Activated naive CD4-positive, alpha-beta T cell treated with anti-CD3 and anti-CD28 coated beads, Interleukin-2, amount 50 U/mL, for 72 hours (primary cell): ENCODE measurements at regions not wholly inside any gene's neighbourhood (a gene's known extent, or its start where the extent isn't known, plus 50 kb on each side); places are given as distances from the start of the nearest gene placed in this dataset.
"Not testable (repeated sequence)": the region's sequence is repeated elsewhere in the genome, so short reads cannot be mapped to it uniquely, and the experiment has no call there.

Experiments
- ATAC-seq, 2 donors: fragments of 150-1000 bp; cut with Tn5 transposase; 2 replicates each; pipeline ENCODE4 v1.10.0; 2021; ENCODE audit warnings: mild to moderate bottlenecking in 2 of 2, moderate library complexity in 2 of 2
- DNase-seq, 2 donors: peaks; one replicate each; pipeline ENCODE4 v3.0.0; 2021 to 2022; ENCODE audit warnings: low spot score in 2 of 2
- H3K27ac Mint-ChIP-seq, 2 donors: one replicate each; pipeline ENCODE4 v1.8.0; 2022; ENCODE audit warnings: mild to moderate bottlenecking in 2 of 2, mixed read lengths in 2 of 2
- H3K36me3 Mint-ChIP-seq, 2 donors: one replicate each; pipeline ENCODE4 v1.8.0; 2022; ENCODE audit warnings: mixed read lengths in 2 of 2
- H3K9me3 Mint-ChIP-seq, 2 donors: one replicate each; pipeline ENCODE4 v1.8.0; 2022; ENCODE audit warnings: mixed read lengths in 2 of 2

GRCh38 chr15:19973718-19974117, 567.9 kb downstream of the GOLGA6L6 start:
- H3K27ac Mint-ChIP-seq: no peak overlapping the region
- peak in 1 of 2 donors; percentile 14 for DNase-seq
- peak in 1 of 2 donors; percentile 26 for ATAC-seq
- peaks cover 0 to 4% of the 10 kb centered on the region in 2 donors for H3K9me3 Mint-ChIP-seq
- H3K36me3 Mint-ChIP-seq: no peaks in the 10 kb centered on the region

GRCh38 chr15:19972582-19972981, 569.0 kb downstream of the GOLGA6L6 start:
- H3K27ac Mint-ChIP-seq, DNase-seq, ATAC-seq, H3K9me3 Mint-ChIP-seq, H3K36me3 Mint-ChIP-seq: not testable (repeated sequence)

- not testable (repeated sequence) for H3K27ac Mint-ChIP-seq, DNase-seq, ATAC-seq, H3K36me3 Mint-ChIP-seq
- H3K9me3 Mint-ChIP-seq: peaks cover 10 to 21% of the 10 kb centered on the region in 2 donors
Measured at GRCh38 chr15:19965574-19965973, 576.0 kb downstream of the GOLGA6L6 start.

GRCh38 chr15:19964480-19964879, 577.1 kb downstream of the GOLGA6L6 start:
- H3K9me3 Mint-ChIP-seq: peaks cover 10 to 27% of the 10 kb centered on the region in 2 donors
- ATAC-seq, H3K36me3 Mint-ChIP-seq, H3K27ac Mint-ChIP-seq, DNase-seq: not testable (repeated sequence)

GRCh38 chr15:19956124-19956796, 585.3 kb downstream of the GOLGA6L6 start:
- H3K27ac Mint-ChIP-seq: no peak overlapping the region
- DNase-seq (no peak), ATAC-seq (no peak)
- no peaks in the 10 kb centered on the region for H3K36me3 Mint-ChIP-seq
- peaks cover 3 to 37% of the 10 kb centered on the region in 2 donors for H3K9me3 Mint-ChIP-seq

- Mint-ChIP-seq H3K27ac (no peak overlapping the region), H3K9me3 (peaks cover 10 to 17% of the 10 kb centered on the region in 2 donors), H3K36me3 (peaks cover 1 to 11% of the 10 kb centered on the region in 2 donors)
- no peak for ATAC-seq
- DNase-seq: no peak
Measured at GRCh38 chr15:19944261-19944888, 597.2 kb downstream of the GOLGA6L6 start.

- DNase-seq: no peak
- Mint-ChIP-seq H3K9me3 (peaks cover 8 to 17% of the 10 kb centered on the region in 2 donors), H3K27ac (no peak overlapping the region), H3K36me3 (peaks cover 0 to 12% of the 10 kb centered on the region in 2 donors)
- ATAC-seq: no peak
Measured at GRCh38 chr15:19943515-19943914, 598.1 kb downstream of the GOLGA6L6 start.

GRCh38 chr15:19903281-19903680, 638.3 kb downstream of the GOLGA6L6 start:
- Mint-ChIP-seq H3K9me3 (peaks cover 19 to 30% of the 10 kb centered on the region in 2 donors), H3K36me3 (peaks cover 19 to 20% of the 10 kb centered on the region in 2 donors), H3K27ac (peak overlapping the region in 1 of 2 donors; percentile 26)
- ATAC-seq, DNase-seq: not testable (repeated sequence)

GRCh38 chr15:19902388-19902787, 639.2 kb downstream of the GOLGA6L6 start:
- not testable (repeated sequence) for DNase-seq, ATAC-seq
- Mint-ChIP-seq H3K27ac (peak overlapping the region in 1 of 2 donors; percentile 26), H3K36me3 (peaks cover 19 to 20% of the 10 kb centered on the region in 2 donors), H3K9me3 (peaks cover 19 to 30% of the 10 kb centered on the region in 2 donors)

GRCh38 chr15:19901414-19901813, 640.2 kb downstream of the GOLGA6L6 start:
- H3K27ac Mint-ChIP-seq: not testable (repeated sequence)
- peaks cover 19 to 30% of the 10 kb centered on the region in 2 donors for H3K9me3 Mint-ChIP-seq

GRCh38 chr15:19899021-19899824, 642.4 kb downstream of the GOLGA6L6 start:
- peaks cover 19 to 33% of the 10 kb centered on the region in 2 donors for H3K9me3 Mint-ChIP-seq
- DNase-seq (no peak), ATAC-seq (no peak)
- H3K36me3 Mint-ChIP-seq: peaks cover 19 to 20% of the 10 kb centered on the region in 2 donors
- no peak overlapping the region for H3K27ac Mint-ChIP-seq

More at GRCh38 chr15:19901414-19901813, 640.2 kb downstream of the GOLGA6L6 start:
- H3K36me3 Mint-ChIP-seq: peaks cover 19 to 20% of the 10 kb centered on the region in 2 donors
- DNase-seq, ATAC-seq: not testable (repeated sequence)

- not testable (repeated sequence) for ATAC-seq, DNase-seq, H3K27ac Mint-ChIP-seq
- H3K36me3 Mint-ChIP-seq: peaks cover 0 to 23% of the 10 kb centered on the region in 2 donors
- H3K9me3 Mint-ChIP-seq: peaks cover 14 to 19% of the 10 kb centered on the region in 2 donors
Measured at GRCh38 chr15:19888811-19889210, 652.8 kb downstream of the GOLGA6L6 start.

- H3K9me3 Mint-ChIP-seq, H3K27ac Mint-ChIP-seq, DNase-seq, H3K36me3 Mint-ChIP-seq, ATAC-seq: not testable (repeated sequence)
Measured at GRCh38 chr15:19844061-19844460, 697.5 kb downstream of the GOLGA6L6 start.
